Endodermal cell (in vitro differentiated cells): ENCODE measurements at regions not wholly inside any gene's neighbourhood (a gene's known extent, or its start where the extent isn't known, plus 50 kb on each side); places are given as distances from the start of the nearest gene placed in this dataset.

Source experiments
- DNase-seq: peaks from one replicate; pipeline ENCODE4 v3.0.0-alpha.2; 2017
- H3K27ac ChIP-seq: 2 replicates; pipeline ENCODE4 v1.5.1; 2013; ENCODE audit warnings: mild to moderate bottlenecking, low read depth, low read length, moderate library complexity
- H3K27me3 ChIP-seq: 2 replicates; pipeline ENCODE4 v1.6.1; 2013; ENCODE audit warnings: mild to moderate bottlenecking, low read length, moderate library complexity; ENCODE audit not compliant: insufficient read depth, control insufficient read depth, poor library complexity, severe bottlenecking
- H3K36me3 ChIP-seq: 2 replicates; pipeline ENCODE4 v1.7.0; 2013; ENCODE audit warnings: mild to moderate bottlenecking, low read length, moderate library complexity; ENCODE audit not compliant: control insufficient read depth, insufficient read depth
- H3K4me1 ChIP-seq: one replicate; pipeline ENCODE4 v1.7.0; 2013; ENCODE audit warnings: low read length; ENCODE audit not compliant: control insufficient read depth, insufficient read depth
- H3K4me3 ChIP-seq: 2 replicates; pipeline ENCODE4 v1.5.1; 2013; ENCODE audit warnings: mild to moderate bottlenecking, low read length, moderate library complexity
- H3K9ac ChIP-seq: 2 replicates; pipeline ENCODE4 v1.6.1; 2013; ENCODE audit warnings: mild to moderate bottlenecking, low read length, moderate library complexity; ENCODE audit not compliant: poor library complexity, severe bottlenecking; ENCODE audit errors: extremely low read depth
- H3K9me3 ChIP-seq: 2 replicates; pipeline ENCODE4 v1.6.1; 2013; ENCODE audit warnings: mild to moderate bottlenecking, low read length, moderate library complexity; ENCODE audit not compliant: control insufficient read depth
- H3K27ac Mint-ChIP-seq: 2 replicates; pipeline ENCODE4 v1.8.0; 2020; ENCODE audit warnings: mixed read lengths
- H3K27me3 Mint-ChIP-seq: 2 replicates; pipeline ENCODE4 v1.8.0; 2021; ENCODE audit warnings: mild to moderate bottlenecking, mixed read lengths; ENCODE audit not compliant: insufficient read depth
- H3K36me3 Mint-ChIP-seq: 2 replicates; pipeline ENCODE4 v1.8.0; 2020; ENCODE audit warnings: low read depth, mixed read lengths
- H3K4me1 Mint-ChIP-seq: 2 replicates; pipeline ENCODE4 v1.8.0; 2020; ENCODE audit warnings: mixed read lengths
- H3K4me3 Mint-ChIP-seq: 2 replicates; pipeline ENCODE4 v1.8.0; 2020; ENCODE audit warnings: mild to moderate bottlenecking, moderate library complexity, mixed read lengths
- H3K9me3 Mint-ChIP-seq: 2 replicates; pipeline ENCODE4 v1.8.0; 2020; ENCODE audit warnings: mild to moderate bottlenecking, mixed read lengths
- CTCF ChIP-seq: fragments of 200-600 bp; sonication (generic); conservative IDR thresholded peaks from 2 replicates; pipeline ENCODE4 v1.5.0; 2021; ENCODE audit warnings: antibody characterized with exemption, mild to moderate bottlenecking
- WGBS, 2 experiments: methylation state at CpG; one replicate each; pipeline versions ENCODE4 v1.1.5 to v1.1.7; 2013; ENCODE audit warnings: missing lambda C conversion rate in 2 of 2, mixed read lengths in 1 of 2; ENCODE audit not compliant: insufficient coverage in 1 of 2, insufficient read length in 1 of 2; 5-methylcytosine and 5-hydroxymethylcytosine counted together

- Histone ChIP-seq H3K36me3 (no peaks in the 10 kb centered on the region), H3K9ac (no peak overlapping the region), H3K9me3 (no peaks in the 10 kb centered on the region), H3K4me3 (no peak overlapping the region), H3K27ac (no peak overlapping the region), H3K27me3 (no peaks in the 10 kb centered on the region), H3K4me1 (no peaks in the 10 kb centered on the region)
- Mint-ChIP-seq H3K4me3 (no peak overlapping the region), H3K27me3 (no peaks in the 10 kb centered on the region), H3K4me1 (peaks cover 7% of the 10 kb centered on the region), H3K27ac (no peak overlapping the region), H3K9me3 (no peaks in the 10 kb centered on the region), H3K36me3 (no peaks in the 10 kb centered on the region)
- WGBS, 2 experiments = 95% methylated on average over 4 of the region's 4 CpGs; no CpG with 5 or more reads in 1 of the 2 experiments
- no peak for DNase-seq
- TF ChIP-seq CTCF = no peak
Observed at GRCh38 chr21:35561116-35561515, 499.2 kb downstream of the SETD4 start.

- H3K36me3 Mint-ChIP-seq = no peaks in the 10 kb centered on the region
- no peak overlapping the region for H3K27ac Mint-ChIP-seq
- H3K9me3 Mint-ChIP-seq = no peaks in the 10 kb centered on the region
- H3K27me3 Mint-ChIP-seq = no peaks in the 10 kb centered on the region
- no peaks in the 10 kb centered on the region for H3K4me1 Mint-ChIP-seq
- H3K9ac ChIP-seq = no peak overlapping the region
- H3K36me3 ChIP-seq = no peaks in the 10 kb centered on the region
- no peak overlapping the region for H3K27ac ChIP-seq
- no peak for TF ChIP-seq CTCF
- 88 to 93% methylated on average over 2 of the region's 2 CpGs for WGBS, 2 experiments
- H3K4me3 ChIP-seq = no peak overlapping the region
- no peaks in the 10 kb centered on the region for H3K27me3 ChIP-seq
- H3K9me3 ChIP-seq = no peaks in the 10 kb centered on the region
- no peaks in the 10 kb centered on the region for H3K4me1 ChIP-seq
- DNase-seq = no peak
- H3K4me3 Mint-ChIP-seq = no peak overlapping the region
Observed at GRCh38 chr21:35559829-35560225, 500.5 kb downstream of the SETD4 start.

- Histone ChIP-seq H3K36me3 (no peaks in the 10 kb centered on the region), H3K9me3 (no peaks in the 10 kb centered on the region), H3K27ac (no peak overlapping the region), H3K9ac (no peak overlapping the region), H3K4me3 (no peak overlapping the region), H3K4me1 (no peaks in the 10 kb centered on the region), H3K27me3 (no peaks in the 10 kb centered on the region)
- no peak overlapping the region for H3K4me3 Mint-ChIP-seq
- no peak for TF ChIP-seq CTCF
- H3K36me3 Mint-ChIP-seq = no peaks in the 10 kb centered on the region
- DNase-seq = no peak
- H3K27me3 Mint-ChIP-seq = no peaks in the 10 kb centered on the region
- H3K9me3 Mint-ChIP-seq = no peaks in the 10 kb centered on the region
- no peak overlapping the region for H3K27ac Mint-ChIP-seq
- H3K4me1 Mint-ChIP-seq = no peaks in the 10 kb centered on the region
- 91 to 97% methylated on average over 6 to 9 of the region's 9 CpGs for WGBS, 2 experiments
Observed at GRCh38 chr21:35559128-35559828, 501.0 kb downstream of the SETD4 start.
